Thymus (tissue), 11 donors: ENCODE measurements at regions not wholly inside any gene's neighbourhood (a gene's known extent, or its start where the extent isn't known, plus 50 kb on each side); places are given as distances from the start of the nearest gene placed in this dataset.

Experiments used
- DNase-seq, 9 donors: peaks; one replicate each; pipeline ENCODE4 v3.0.0-alpha.2; 2013; ENCODE audit warnings: low spot score in 9 of 9, low read depth in 6 of 9, missing footprints in 1 of 9
- H3K27ac ChIP-seq, 2 donors: one replicate each; pipeline ENCODE4 v1.5.1; 2013; ENCODE audit warnings: control low read depth in 1 of 2, low read depth in 1 of 2, low read length in 1 of 2, mild to moderate bottlenecking in 1 of 2, moderate library complexity in 1 of 2
- H3K27me3 ChIP-seq, 2 donors: one replicate each; pipeline ENCODE4 v1.5.1; 2013; ENCODE audit warnings: low read length in 1 of 2; ENCODE audit not compliant: control insufficient read depth in 2 of 2, insufficient read depth in 1 of 2
- H3K36me3 ChIP-seq, 2 donors: one replicate each; pipeline ENCODE4 v1.5.1; 2013; ENCODE audit warnings: low read length in 1 of 2, mild to moderate bottlenecking in 1 of 2, moderate library complexity in 1 of 2; ENCODE audit not compliant: control insufficient read depth in 2 of 2, insufficient read depth in 2 of 2
- H3K4me1 ChIP-seq, 2 donors: one replicate each; pipeline ENCODE4 v1.5.1; 2013; ENCODE audit warnings: low read length in 2 of 2; ENCODE audit not compliant: control insufficient read depth in 2 of 2, insufficient read depth in 2 of 2
- H3K4me3 ChIP-seq, 2 donors: one replicate each; pipeline ENCODE4 v1.5.1; 2013; ENCODE audit warnings: low read length in 2 of 2, control low read depth in 1 of 2, mild to moderate bottlenecking in 1 of 2
- H3K9me3 ChIP-seq, 2 donors: one replicate each; pipeline ENCODE4 v1.5.1; 2013; ENCODE audit warnings: low read length in 1 of 2, mild to moderate bottlenecking in 1 of 2; ENCODE audit not compliant: control insufficient read depth in 2 of 2, insufficient read depth in 1 of 2
- WGBS: extraction: QIAGEN DNeasy Blood & Tissue Kit; methylation state at CpG from one replicate; pipeline ENCODE4 v1.1.7; 2013; 5-methylcytosine and 5-hydroxymethylcytosine counted together
- donor health status: healthy.

DNA sequence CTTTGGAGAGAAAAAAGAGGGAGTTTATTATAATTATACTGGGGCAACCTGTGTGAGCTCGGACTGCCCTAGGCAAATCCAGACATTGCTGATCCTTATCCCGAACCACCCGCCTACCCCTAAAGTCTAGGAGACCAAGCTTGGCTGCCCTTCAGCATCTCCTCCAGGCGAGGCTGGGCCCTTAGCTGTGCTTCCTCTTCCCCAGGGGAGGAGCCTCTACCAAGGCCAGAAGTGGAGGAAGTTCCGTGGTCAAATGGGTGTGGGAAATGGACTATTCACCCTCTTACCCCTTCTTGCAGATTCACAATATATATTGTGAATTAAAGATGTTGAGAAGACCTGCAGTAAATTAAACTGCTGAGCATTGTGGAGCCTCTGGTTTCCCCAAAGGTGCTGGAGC lies 158.3 kb upstream of the HES1 start:
- DNase-seq = no peak
- no peak overlapping the region for H3K27ac ChIP-seq
- no peak overlapping the region for H3K4me3 ChIP-seq
- H3K9me3 ChIP-seq = no peaks in the 10 kb centered on the region
- peaks cover 0 to 10% of the 10 kb centered on the region in 2 donors for H3K27me3 ChIP-seq
- 90% methylated on average over 5 of the region's 5 CpGs for WGBS
- no peaks in the 10 kb centered on the region for H3K36me3 ChIP-seq
- H3K4me1 ChIP-seq = peaks cover 0 to 6% of the 10 kb centered on the region in 2 donors

DNA sequence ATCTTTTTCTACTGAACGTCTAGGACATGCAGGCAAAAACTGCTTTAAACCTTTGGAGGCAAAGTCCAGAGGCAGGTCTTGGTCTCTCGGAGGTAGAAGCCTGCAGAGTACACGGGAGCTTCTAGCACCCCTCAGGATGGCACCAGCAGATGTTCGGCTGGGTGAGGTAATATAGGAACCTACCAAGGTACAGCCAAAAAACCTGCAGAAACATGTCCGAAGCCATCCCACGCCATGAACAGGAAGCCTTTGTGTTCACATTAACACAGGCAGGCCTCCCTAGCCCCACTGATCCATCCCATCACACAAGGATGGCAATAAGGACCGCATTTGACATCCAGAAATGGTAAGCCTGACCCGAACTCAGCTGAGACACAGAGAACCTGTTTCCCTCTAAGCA lies 157.9 kb upstream of the HES1 start:
- Histone ChIP-seq H3K27ac (no peak overlapping the region), H3K4me3 (no peak overlapping the region), H3K36me3 (no peaks in the 10 kb centered on the region), H3K4me1 (peaks cover 0 to 3% of the 10 kb centered on the region in 2 donors), H3K9me3 (no peaks in the 10 kb centered on the region), H3K27me3 (peaks cover 0 to 10% of the 10 kb centered on the region in 2 donors)
- no peak for DNase-seq
- WGBS = 95% methylated on average over 8 of the region's 8 CpGs

DNA sequence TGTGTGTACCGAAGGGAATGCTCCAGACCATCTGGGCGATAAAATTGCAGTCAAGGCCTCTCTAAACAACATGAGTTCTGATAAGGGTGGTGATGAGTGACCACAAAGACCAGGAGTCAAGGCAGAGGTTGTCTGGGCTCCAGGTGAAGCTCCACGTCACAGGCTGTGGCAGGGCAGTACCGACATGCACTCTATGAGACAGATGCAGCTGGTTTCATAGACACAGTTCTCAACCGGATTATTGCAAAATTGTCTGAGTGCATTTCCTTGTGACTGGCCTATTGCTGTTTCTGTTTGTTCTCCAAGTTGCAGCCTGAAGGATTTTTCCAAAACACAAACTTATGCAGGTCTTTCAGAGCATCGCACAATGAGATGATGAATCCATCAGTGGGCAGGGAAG lies 157.5 kb upstream of the HES1 start:
- 96% methylated on average over 6 of the region's 6 CpGs for WGBS
- Histone ChIP-seq H3K4me1 (no peaks in the 10 kb centered on the region), H3K9me3 (no peaks in the 10 kb centered on the region), H3K4me3 (no peak overlapping the region), H3K36me3 (no peaks in the 10 kb centered on the region), H3K27me3 (peaks cover 0 to 10% of the 10 kb centered on the region in 2 donors), H3K27ac (no peak overlapping the region)
- no peak for DNase-seq

- H3K9me3 ChIP-seq = no peaks in the 10 kb centered on the region
- no peaks in the 10 kb centered on the region for H3K4me1 ChIP-seq
- DNase-seq = peak in 1 of 9 donors; percentile 15
Observed at GRCh38 chr3:193980326-193980725, 155.6 kb upstream of the HES1 start.

GRCh38 chr3:193980905-193981304 lies 155.0 kb upstream of the HES1 start:
- H3K4me1 ChIP-seq = no peaks in the 10 kb centered on the region
- no peaks in the 10 kb centered on the region for H3K27me3 ChIP-seq
- no peak overlapping the region for H3K27ac ChIP-seq
- no peaks in the 10 kb centered on the region for H3K9me3 ChIP-seq
- no peak for DNase-seq
- 98% methylated on average over 3 of the region's 3 CpGs for WGBS
- H3K4me3 ChIP-seq = no peak overlapping the region
- H3K36me3 ChIP-seq = no peaks in the 10 kb centered on the region

More at GRCh38 chr3:193980326-193980725, 155.6 kb upstream of the HES1 start:
- Histone ChIP-seq H3K36me3 (no peaks in the 10 kb centered on the region), H3K27ac (no peak overlapping the region), H3K4me3 (no peak overlapping the region), H3K27me3 (no peaks in the 10 kb centered on the region)
- WGBS = 96% methylated on average over 7 of the region's 7 CpGs

DNA sequence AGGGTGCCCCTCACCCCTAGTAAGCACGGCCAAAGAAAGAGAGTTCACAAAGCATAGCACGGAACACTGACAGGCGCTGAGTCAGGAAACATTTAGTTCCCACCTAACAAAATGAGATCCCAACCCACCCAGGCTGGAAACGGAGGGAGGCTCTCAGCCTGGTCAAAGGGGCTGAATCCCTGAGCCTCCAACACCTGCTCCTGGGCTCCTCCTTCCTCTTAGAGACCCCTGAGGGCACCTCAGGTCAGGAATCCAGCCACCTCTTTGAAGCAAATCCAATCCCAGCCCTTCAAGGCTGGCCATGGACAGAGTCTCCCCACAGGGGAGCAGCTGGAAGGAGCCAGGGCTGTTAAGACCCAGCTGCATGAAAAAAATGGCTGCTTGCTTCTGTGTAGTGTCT lies 154.4 kb upstream of the HES1 start:
- no peak for DNase-seq
- Histone ChIP-seq H3K36me3 (no peaks in the 10 kb centered on the region), H3K27me3 (no peaks in the 10 kb centered on the region), H3K27ac (no peak overlapping the region), H3K9me3 (no peaks in the 10 kb centered on the region), H3K4me1 (no peaks in the 10 kb centered on the region), H3K4me3 (no peak overlapping the region)
- WGBS = 90% methylated on average over 4 of the region's 4 CpGs

DNA sequence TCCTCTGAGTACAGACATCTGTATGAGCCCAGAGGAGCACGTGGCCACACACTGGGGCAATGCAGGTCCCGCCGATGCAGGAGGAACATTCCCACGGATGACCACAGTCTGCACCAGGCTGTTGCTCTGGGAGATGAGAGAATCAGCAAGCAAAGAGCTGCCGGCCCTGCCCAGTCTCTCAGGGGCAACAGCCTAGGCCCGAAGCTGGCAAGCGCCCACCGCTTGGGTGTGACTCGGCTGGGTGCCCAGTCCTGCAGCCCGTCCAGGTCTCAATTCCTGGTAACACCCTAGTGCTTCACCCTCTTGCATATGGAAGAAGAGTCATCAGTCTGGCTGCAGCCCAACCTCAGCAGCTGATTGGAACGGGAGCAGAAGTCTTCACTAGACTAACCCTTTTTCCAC lies 153.7 kb upstream of the HES1 start:
- 94% methylated on average over 11 of the region's 11 CpGs for WGBS
- H3K27ac ChIP-seq = no peak overlapping the region

GRCh38 chr3:193983846-193984818 lies 151.8 kb upstream of the HES1 start:
- no peaks in the 10 kb centered on the region for H3K27me3 ChIP-seq
- H3K9me3 ChIP-seq = no peaks in the 10 kb centered on the region
- H3K4me3 ChIP-seq = no peak overlapping the region
- H3K36me3 ChIP-seq = no peaks in the 10 kb centered on the region
- DNase-seq = no peak
- peaks cover 0 to 3% of the 10 kb centered on the region in 2 donors for H3K4me1 ChIP-seq
- no peak overlapping the region for H3K27ac ChIP-seq
- 87% methylated on average over 7 of the region's 7 CpGs for WGBS

More for the DNA sequence above, 153.7 kb upstream of the HES1 start:
- H3K4me1 ChIP-seq = peaks cover 0 to 1% of the 10 kb centered on the region in 2 donors
- no peak overlapping the region for H3K4me3 ChIP-seq
- H3K27me3 ChIP-seq = no peaks in the 10 kb centered on the region
- H3K36me3 ChIP-seq = no peaks in the 10 kb centered on the region
- no peak for DNase-seq
- no peaks in the 10 kb centered on the region for H3K9me3 ChIP-seq

- Histone ChIP-seq H3K4me1 (peaks cover 0 to 3% of the 10 kb centered on the region in 2 donors), H3K27ac (no peak overlapping the region)
- 89% methylated on average over 6 of the region's 6 CpGs for WGBS
Observed at GRCh38 chr3:193984876-193985275, 151.1 kb upstream of the HES1 start.

More at GRCh38 chr3:193984876-193985275, 151.1 kb upstream of the HES1 start:
- Histone ChIP-seq H3K27me3 (no peaks in the 10 kb centered on the region), H3K4me3 (no peak overlapping the region), H3K36me3 (no peaks in the 10 kb centered on the region), H3K9me3 (no peaks in the 10 kb centered on the region)
- DNase-seq = no peak
